HG02870 (cell line): ENCODE measurements at regions not wholly inside any gene's neighbourhood (a gene's known extent, or its start where the extent isn't known, plus 50 kb on each side); places are given as distances from the start of the nearest gene placed in this dataset.

Source experiments
- ATAC-seq: cut with Tn5 transposase; IDR thresholded peaks from one replicate; pipeline ENCODE4 v1.9.1; 2021; ENCODE audit warnings: mild to moderate bottlenecking, moderate library complexity; ENCODE audit not compliant: unreplicated experiment

DNA sequence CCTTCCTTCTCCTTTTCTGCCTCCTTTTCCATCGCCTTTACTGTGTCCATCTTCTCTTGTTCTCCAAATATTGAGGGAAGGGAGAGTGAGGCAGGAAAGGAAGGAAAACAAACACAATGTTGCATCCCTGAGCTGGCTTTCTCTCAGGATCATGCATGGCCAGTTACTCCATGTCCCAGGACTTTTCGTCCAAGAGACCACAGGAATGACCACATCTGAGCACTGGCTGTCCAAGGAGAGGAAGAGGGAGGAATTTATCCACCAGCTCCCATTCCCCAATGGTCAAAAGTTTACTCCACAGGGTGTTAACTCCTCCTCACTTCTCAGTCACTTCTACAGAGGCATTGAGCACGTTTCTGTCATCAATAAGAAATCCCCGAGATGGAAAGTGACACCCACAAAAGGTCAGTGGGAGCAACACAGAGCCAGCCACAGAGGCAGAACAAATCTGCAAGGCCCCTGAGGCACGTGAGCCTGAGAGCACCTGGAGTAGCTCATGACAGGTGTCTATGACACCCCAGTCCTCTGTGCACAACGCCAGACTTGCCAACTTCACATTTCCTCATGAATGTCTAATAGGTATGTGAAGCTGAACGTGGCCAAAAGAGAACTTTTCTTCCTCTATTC lies 177.3 kb upstream of the NUDT4 start:
- ATAC-seq: peak; percentile 84

- no peak for ATAC-seq
These were observed 175.7 kb upstream of the NUDT4 start for GRCh38 chr12:93201990-93202389.

- ATAC-seq: no peak
These were observed 175.0 kb upstream of the NUDT4 start for GRCh38 chr12:93202688-93203087.

- no peak for ATAC-seq
These were observed 174.4 kb upstream of the NUDT4 start for GRCh38 chr12:93203361-93203760.

DNA sequence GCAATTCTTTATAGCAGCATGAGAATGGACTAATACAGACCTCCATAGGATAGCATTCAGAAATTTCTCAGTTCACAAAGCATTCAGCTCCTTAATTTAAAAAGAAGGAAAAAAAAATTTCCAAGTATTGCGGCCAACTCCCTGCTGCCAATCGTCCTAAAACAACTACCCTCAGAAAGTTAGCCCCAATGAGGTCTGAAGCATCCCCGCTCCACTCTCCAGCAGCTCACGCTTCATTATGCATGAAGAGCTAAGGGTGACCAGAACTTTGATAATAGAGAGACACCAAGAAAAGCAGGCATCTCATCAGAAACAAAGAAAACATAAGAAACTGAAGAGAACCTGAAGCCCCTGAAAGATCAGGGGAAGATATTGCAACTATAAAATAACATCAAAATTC lies 172.8 kb upstream of the NUDT4 start:
- ATAC-seq: no peak

DNA sequence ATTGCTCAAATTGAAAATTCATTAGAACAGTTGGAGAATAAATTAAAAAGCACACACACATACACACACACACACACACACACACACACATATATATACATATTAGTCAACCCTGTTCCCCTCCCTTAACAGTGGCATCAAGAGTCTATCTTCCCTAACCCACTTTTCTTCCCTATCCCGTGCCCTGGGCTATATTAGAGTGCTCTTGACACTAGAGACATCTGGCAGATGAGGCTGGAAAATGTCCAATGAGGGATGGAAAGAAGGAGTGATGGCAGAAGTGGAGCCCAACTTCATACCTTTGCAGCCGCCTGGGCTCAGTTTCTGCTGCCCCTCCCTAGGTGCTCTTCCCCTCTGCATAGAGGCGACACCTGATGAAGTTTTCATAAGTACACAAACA lies 172.4 kb upstream of the NUDT4 start:
- no peak for ATAC-seq

GRCh38 chr12:93208011-93208410 lies 169.7 kb upstream of the NUDT4 start:
- ATAC-seq: no peak

DNA sequence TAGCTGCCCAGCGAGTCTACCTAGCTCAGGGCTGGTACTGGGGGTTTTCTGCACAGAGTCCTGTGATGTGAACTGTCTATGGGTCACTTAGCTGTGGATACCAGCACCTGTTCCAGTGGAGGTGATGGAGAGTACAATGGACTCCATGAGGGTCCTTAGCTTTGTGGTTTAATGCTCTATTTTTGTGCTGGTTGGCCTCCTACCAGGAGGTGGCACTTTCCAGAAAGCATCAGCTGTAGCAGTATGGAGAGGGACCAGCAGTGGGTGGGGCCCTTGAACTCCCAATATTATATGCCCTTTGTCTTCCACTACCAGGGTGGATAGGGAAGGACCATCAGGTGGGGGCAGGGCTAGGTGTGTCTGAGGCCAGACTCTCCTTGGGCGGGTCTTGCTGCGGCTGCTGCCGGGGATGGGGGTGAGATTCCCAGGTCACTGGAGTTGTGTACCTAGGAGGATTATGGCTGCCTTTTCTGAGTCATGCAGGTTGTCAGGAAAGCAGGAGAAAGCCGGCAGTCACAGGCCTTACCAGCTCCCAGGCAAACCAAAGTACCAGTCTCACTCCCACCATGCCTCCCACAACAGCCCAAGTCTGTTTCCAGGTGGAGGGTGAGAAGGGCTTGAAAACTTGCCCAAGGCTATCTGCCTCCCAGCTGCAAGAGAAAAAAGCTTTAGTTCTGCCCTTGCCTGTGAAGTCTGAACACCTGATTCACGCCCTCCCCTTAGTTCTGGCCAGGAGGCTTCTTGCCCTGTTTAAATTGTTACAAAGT lies 163.0 kb upstream of the NUDT4 start:
- ATAC-seq: no peak

GRCh38 chr12:93215290-93215678 lies 162.4 kb upstream of the NUDT4 start:
- ATAC-seq: no peak

DNA sequence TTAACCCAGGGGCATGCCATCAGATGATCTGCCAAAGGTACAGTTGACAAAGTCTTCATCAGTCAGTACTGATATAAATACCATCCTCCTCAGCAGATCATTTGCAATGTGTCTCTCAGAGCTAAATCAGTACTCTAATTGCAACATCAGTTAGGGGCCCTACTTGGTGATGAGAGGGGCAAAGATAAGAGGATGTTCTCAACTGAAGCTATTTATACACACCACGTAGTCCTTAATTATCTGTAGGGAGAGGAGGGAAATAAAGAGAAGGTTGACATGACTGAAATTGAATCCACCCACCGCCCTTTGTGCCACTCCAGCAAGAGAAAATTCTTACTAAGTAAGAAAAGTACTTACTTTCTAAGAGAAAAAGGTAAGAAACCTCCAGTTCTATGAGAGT lies 157.8 kb upstream of the NUDT4 start:
- ATAC-seq: no peak

- no peak for ATAC-seq
These were observed 155.9 kb upstream of the NUDT4 start for GRCh38 chr12:93221841-93222240.

GRCh38 chr12:93223440-93224426 lies 154.0 kb upstream of the NUDT4 start:
- ATAC-seq: no peak

DNA sequence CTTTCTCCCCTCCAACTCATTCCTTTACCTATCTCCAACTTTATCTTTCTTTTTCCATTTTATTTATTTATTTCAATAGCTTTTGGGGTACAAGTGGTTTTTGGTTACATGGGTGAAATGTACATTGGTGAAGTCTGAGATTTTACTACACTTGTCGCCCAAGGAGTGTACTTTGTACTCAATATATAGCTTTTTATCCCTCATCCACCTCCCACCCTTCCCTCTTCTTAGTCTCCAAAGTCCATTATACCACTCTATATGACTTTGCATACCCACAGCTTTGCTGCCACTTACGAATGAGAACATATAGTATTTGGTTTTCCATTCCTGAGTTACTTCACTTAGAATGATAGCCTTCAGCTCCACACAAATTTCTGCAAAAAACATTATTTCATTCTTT lies 152.6 kb upstream of the NUDT4 start:
- ATAC-seq: no peak

GRCh38 chr12:93226361-93226760 lies 151.4 kb upstream of the NUDT4 start:
- no peak for ATAC-seq

DNA sequence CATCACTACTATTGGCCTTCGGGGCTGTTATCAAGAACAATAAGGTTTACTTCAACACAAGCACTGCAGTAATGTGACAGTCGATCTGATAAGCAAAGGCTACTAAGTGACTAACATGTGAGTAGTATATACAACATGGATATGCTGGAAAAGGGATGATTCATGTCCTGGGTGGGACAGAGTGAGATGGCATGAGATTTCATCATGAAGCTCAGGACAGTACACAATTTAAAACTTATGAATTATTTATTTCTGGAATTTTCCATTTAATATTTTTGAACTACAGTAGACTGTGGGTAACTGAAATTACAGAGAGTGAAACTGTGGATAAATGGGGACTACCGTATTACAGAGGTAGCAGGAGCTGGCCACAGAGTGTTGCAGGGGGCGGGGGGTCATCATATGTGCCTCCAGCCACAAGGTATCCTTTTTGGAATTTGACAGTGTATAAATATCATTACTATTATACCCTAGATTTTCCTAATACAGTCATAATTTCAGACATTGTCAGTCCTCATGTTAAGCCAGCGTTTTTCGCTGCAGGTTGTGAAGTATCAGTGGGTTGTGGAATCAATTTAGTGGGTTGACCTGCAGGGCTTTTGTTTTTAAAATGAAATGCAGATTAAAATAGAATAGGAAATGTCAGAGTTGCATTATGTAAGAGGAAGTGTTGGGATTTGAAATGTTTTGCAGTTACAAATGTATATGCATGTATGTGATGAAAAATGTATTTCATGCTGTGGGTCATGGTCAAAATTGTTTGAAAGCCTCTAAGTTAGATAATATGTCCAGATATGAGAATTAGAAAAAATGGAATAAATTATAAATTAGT lies 148.0 kb upstream of the NUDT4 start:
- ATAC-seq: no peak

DNA sequence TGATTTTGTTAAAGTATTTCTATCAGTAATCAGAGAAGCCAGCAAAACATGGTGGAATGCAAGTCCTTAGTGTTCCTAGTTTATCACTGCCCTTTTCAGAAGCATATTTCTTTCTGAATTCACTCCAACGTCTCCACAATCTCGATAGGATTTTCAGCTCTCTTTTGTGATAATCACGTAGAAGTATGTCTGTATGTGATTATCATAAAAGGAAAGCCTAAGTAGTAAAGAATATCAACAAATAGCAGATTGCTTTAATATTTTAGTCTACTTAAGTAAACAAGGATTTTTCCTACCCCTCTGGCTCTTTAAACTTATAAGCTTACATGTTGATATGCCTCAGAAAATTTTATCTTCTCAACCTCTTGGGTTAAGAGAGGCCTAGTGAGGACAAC lies 147.4 kb upstream of the NUDT4 start:
- ATAC-seq: no peak

GRCh38 chr12:93231938-93232337 lies 145.8 kb upstream of the NUDT4 start:
- ATAC-seq: no peak

- ATAC-seq: no peak
These were observed 143.1 kb upstream of the NUDT4 start for GRCh38 chr12:93234641-93235040.

- ATAC-seq: no peak
These were observed 141.8 kb upstream of the NUDT4 start for GRCh38 chr12:93235881-93236280.

GRCh38 chr12:93237235-93237915 lies 140.3 kb upstream of the NUDT4 start:
- ATAC-seq: no peak
